SK-N-SH (cell line): ENCODE measurements at regions not wholly inside any gene's neighbourhood (a gene's known extent, or its start where the extent isn't known, plus 50 kb on each side); places are given as distances from the start of the nearest gene placed in this dataset.

ENCODE experiments used
- GATA2 ChIP-seq: sonication (generic); formaldehyde crosslinking; IDR thresholded peaks from 2 replicates; pipeline ENCODE4 v1.5.0; 2020; ENCODE audit warnings: mild to moderate bottlenecking, missing genetic modification reagents
- JUND ChIP-seq: IDR thresholded peaks from 2 replicates; pipeline ENCODE4 v1.4.0; 2012
- POLR2AphosphoS5 ChIP-seq: IDR thresholded peaks from 2 replicates; pipeline ENCODE4 v1.6.1; 2012; ENCODE audit warnings: low read depth, low read length
- RXRA ChIP-seq: IDR thresholded peaks from 2 replicates; pipeline ENCODE4 v1.4.0; 2012; ENCODE audit warnings: low read depth, mild to moderate bottlenecking, borderline replicate concordance
- TAF1 ChIP-seq: IDR thresholded peaks from 2 replicates; pipeline ENCODE4 v1.6.1; 2012; ENCODE audit warnings: low read depth, mild to moderate bottlenecking, low read length, moderate library complexity, borderline replicate concordance
- TF ChIP-seq, protein P1 (sequence below): fragments of 200-600 bp; sonication (generic); IDR thresholded peaks from 2 replicates; pipeline ENCODE4 v1.6.1; 2017; ENCODE audit warnings: antibody characterized with exemption, mild to moderate bottlenecking, moderate library complexity

DNA sequence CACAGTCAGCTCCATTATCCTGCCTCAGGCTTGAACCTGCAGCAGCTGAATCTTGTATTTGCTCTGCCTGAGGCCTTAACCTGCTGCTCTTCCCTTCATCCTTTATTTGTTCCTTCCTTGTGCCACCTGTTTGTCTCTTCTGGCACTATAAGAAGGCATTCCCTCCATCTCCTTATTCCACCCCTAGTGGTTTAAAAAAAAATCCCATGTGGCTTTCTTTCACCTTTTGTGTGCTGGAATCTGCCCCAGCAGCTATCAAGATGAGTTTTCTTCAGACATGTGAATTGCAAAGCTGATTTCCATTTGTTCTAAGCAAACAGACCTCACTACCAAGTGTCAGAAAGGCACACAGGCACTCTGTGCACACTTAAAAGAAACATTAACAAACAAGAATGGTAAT is 294.6 kb downstream of the TTLL7 start:
- TF ChIP-seq RXRA (no peak), GATA2 (no peak), JUND (no peak), TAF1 (no peak), POLR2AphosphoS5 (no peak)
- TF ChIP-seq, protein P1, sequence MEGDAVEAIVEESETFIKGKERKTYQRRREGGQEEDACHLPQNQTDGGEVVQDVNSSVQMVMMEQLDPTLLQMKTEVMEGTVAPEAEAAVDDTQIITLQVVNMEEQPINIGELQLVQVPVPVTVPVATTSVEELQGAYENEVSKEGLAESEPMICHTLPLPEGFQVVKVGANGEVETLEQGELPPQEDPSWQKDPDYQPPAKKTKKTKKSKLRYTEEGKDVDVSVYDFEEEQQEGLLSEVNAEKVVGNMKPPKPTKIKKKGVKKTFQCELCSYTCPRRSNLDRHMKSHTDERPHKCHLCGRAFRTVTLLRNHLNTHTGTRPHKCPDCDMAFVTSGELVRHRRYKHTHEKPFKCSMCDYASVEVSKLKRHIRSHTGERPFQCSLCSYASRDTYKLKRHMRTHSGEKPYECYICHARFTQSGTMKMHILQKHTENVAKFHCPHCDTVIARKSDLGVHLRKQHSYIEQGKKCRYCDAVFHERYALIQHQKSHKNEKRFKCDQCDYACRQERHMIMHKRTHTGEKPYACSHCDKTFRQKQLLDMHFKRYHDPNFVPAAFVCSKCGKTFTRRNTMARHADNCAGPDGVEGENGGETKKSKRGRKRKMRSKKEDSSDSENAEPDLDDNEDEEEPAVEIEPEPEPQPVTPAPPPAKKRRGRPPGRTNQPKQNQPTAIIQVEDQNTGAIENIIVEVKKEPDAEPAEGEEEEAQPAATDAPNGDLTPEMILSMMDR: no peak
